Sigmoid colon (tissue), 4 donors: ENCODE measurements at regions not wholly inside any gene's neighbourhood (a gene's known extent, or its start where the extent isn't known, plus 50 kb on each side); places are given as distances from the start of the nearest gene placed in this dataset.

ENCODE experiments used
- EP300 ChIP-seq, 4 donors: sonication (generic); formaldehyde crosslinking; IDR thresholded peaks; one replicate each; pipeline ENCODE4 v1.6.1; 2017; ENCODE audit warnings: antibody characterized with exemption in 4 of 4
- POLR2A ChIP-seq, 2 donors: fragments of 450-650 bp; IDR thresholded peaks; one replicate each; pipeline ENCODE4 v1.6.1; 2016; ENCODE audit warnings: antibody characterized with exemption in 2 of 2, mild to moderate bottlenecking in 2 of 2, moderate library complexity in 2 of 2
- POLR2AphosphoS5 ChIP-seq, 4 donors: sonication (generic); formaldehyde crosslinking; IDR thresholded peaks; one replicate each; pipeline ENCODE4 v1.6.1; 2017; ENCODE audit warnings: antibody characterized with exemption in 4 of 4
- TF ChIP-seq, protein P1 (sequence below), 4 experiments: fragments of 450-650 bp in 3 of 4; fragments of 200-600 bp in 1 of 4; IDR thresholded peaks; one replicate each; pipeline ENCODE4 v1.5.1; 2016 to 2019; ENCODE audit warnings: antibody characterized with exemption in 4 of 4, mild to moderate bottlenecking in 3 of 4, moderate library complexity in 2 of 4

DNA sequence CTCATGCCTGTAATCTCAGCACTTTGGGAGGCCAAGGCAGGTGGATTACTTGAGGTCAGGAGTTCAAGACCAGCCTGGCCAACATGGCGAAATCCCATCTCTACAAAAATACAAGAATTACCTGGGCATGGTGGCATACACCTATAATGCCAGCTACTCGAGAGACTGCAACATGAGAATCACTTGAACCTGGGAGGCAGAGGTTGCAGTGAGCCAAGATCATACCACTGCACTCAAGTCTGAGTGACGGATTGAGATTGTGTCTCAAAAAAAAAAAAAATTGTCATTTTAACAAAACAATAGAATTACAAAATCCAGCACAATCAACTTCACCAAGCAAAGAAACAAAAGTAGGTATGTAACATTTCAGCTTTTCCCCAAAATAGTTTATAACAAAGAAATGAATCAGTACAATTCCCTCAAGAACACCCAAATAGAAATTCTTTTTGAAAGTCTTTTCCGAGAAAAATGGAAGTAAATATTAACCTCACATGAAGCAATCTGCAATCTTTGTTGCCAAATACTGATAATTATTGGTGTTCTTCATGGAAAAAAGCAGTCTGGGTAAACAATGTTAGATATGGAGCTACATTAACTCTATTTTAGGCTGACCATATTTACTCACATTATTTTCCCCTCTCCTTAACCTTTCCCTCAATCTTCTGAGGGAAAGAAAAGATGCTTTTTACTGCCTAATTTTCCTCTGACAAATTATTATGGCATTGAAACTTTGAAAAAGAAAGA is 165.9 kb upstream of the ATF7IP start:
- TF ChIP-seq, protein P1, sequence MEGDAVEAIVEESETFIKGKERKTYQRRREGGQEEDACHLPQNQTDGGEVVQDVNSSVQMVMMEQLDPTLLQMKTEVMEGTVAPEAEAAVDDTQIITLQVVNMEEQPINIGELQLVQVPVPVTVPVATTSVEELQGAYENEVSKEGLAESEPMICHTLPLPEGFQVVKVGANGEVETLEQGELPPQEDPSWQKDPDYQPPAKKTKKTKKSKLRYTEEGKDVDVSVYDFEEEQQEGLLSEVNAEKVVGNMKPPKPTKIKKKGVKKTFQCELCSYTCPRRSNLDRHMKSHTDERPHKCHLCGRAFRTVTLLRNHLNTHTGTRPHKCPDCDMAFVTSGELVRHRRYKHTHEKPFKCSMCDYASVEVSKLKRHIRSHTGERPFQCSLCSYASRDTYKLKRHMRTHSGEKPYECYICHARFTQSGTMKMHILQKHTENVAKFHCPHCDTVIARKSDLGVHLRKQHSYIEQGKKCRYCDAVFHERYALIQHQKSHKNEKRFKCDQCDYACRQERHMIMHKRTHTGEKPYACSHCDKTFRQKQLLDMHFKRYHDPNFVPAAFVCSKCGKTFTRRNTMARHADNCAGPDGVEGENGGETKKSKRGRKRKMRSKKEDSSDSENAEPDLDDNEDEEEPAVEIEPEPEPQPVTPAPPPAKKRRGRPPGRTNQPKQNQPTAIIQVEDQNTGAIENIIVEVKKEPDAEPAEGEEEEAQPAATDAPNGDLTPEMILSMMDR (IDR thresholded peaks at IDR 0.05) = no peak
- TF ChIP-seq POLR2A (IDR thresholded peaks at IDR 0.05) (no peak), POLR2AphosphoS5 (IDR thresholded peaks at IDR 0.05) (no peak), EP300 (IDR thresholded peaks at IDR 0.05) (no peak)
